ENCODE measurements at regions not wholly inside any gene's neighbourhood (a gene's known extent, or its start where the extent isn't known, plus 50 kb on each side); places are given as distances from the start of the nearest gene placed in this dataset.
"Not testable (repeated sequence)": the region's sequence is repeated elsewhere in the genome, so short reads cannot be mapped to it uniquely, and the experiment has no call there.

DNA sequence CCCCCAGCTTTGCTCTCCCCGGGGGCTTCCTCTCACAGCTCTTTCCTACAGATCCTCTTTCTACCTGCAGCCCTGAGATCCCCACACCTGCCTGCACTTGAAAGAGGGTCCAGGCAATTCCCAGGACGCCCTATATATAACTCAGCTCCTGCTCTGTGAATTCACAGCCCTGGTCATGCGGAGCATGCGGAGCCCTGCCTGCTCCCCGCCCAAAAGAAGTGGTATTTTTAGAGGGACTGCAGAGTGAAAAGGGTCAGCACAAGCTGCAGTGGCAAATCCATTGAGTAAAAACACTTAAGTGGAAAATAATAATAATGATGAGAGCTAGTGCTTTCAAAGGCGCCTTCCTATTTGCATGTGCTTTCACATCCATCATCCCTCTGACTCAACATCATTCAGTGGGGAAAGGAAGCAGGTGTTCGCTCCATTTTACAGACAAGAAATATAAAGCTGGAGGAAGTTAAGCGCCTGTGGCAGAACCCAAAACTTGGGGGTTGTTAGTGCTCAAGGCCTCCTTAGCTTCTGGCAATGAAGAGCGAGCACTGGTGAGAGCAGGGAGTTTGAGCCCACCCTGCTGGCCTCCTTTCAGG lies 76.3 kb upstream of the LIPC start:
- DNase-seq (ENCODE audit: insufficient read length, low spot score) (no peak), FAIRE-seq (no peak)

DNA sequence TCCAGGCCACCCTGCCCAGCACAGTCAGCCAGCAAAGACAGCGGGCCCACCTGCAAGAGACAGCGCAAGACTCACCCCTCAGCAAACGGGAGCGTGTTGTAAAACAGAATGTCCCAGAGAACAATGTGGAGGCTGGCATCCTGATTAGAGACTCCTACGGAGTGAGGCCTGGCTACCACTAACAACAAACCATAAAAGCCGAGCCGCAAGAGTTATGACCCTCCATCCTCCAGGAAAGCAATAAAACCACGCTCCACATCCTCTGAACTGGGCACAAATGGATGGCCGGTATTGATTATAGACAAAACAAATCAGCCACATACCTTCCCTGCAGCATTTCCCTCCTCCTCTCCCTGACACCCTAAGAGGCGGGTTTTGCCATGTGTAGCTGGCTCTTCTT lies 75.8 kb upstream of the LIPC start:
- FAIRE-seq (no peak), DNase-seq (ENCODE audit: insufficient read length, low spot score) (no peak)

- DNase-seq (ENCODE audit: insufficient read length, low spot score), result no peak
Measured at GRCh38 chr15:58357529-58358476, 74.0 kb upstream of the LIPC start.

GRCh38 chr15:58360421-58361090 lies 71.2 kb upstream of the LIPC start:
- no peak for FAIRE-seq

More at GRCh38 chr15:58357529-58358476, 74.0 kb upstream of the LIPC start:
- no peak for FAIRE-seq

DNA sequence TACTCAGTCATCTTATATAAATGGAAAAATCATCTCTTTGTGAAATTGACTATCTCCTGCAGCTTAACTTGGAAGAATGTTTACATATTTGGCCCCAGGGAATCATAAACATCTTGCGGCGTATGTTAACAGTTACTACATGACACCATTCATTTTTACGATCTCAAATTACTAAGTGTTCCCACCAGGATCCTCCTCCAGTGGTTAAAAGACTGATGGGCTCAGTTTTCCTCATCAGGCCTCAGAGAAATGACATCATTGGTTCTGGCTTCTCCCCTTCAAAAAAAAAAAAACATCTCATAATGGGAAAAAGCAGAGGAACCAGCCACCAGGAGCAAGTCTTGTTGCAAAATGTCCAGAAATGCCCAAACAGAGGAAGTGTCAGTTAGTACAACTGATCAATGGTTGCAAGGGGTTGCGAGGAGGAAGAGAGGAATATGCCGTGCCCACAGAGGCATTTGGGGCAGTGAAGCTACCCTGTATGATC lies 70.5 kb upstream of the LIPC start:
- FAIRE-seq, result no peak
- DNase-seq (ENCODE audit: insufficient read length, low spot score), result peak; percentile 71

More at GRCh38 chr15:58360421-58361090, 71.2 kb upstream of the LIPC start:
- DNase-seq (ENCODE audit: insufficient read length, low spot score), result no peak

- FAIRE-seq (no peak), DNase-seq (ENCODE audit: insufficient read length, low spot score) (no peak)
Measured at GRCh38 chr15:58362262-58362922, 69.4 kb upstream of the LIPC start.

GRCh38 chr15:58363118-58363517 lies 68.7 kb upstream of the LIPC start:
- FAIRE-seq; DNase-seq (ENCODE audit: insufficient read length, low spot score): not testable (repeated sequence)

DNA sequence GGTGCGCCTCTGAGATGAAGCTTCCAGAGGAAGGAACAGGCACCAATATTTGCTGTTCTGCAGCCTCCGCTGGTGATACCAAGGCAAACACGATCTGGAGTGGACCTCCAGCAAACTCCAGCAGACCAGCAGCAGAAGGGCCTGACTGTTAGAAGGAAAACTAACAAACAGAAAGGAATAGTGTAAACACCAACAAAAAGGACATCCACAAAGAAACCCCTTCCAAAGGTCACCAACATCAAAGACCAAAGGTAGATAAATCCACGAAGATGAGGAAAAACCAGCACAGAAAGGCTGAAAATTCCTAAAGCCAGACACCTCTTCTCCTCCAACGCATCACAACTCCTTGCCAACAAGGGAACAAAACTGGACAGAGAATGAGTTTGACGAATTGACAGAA lies 68.1 kb upstream of the LIPC start:
- not testable (repeated sequence) for DNase-seq (ENCODE audit: insufficient read length, low spot score); FAIRE-seq

GRCh38 chr15:58365098-58365497 lies 66.7 kb upstream of the LIPC start:
- not testable (repeated sequence) for FAIRE-seq; DNase-seq (ENCODE audit: insufficient read length, low spot score)

GRCh38 chr15:58369261-58369701 lies 62.5 kb upstream of the LIPC start:
- FAIRE-seq (no peak), DNase-seq (ENCODE audit: insufficient read length, low spot score) (no peak)

DNA sequence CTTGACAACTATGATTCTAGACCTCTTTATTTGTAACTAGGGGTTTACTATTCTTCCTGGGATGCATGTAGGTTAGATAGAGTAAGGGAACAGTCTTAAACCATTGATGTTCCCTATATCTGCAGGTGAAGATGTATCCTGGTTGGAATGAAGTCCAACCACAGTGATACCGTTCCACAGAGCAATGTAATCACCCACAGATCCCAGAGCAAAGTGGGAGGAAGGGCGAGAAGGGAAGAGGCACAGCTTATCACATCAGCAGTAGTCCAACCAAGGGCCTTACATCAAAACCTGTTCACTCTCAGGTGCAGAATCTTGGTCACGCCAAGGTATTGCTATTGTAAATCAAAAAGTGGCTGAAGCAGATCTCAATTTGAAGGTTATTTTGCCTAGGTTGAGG lies 61.8 kb upstream of the LIPC start:
- no peak for FAIRE-seq
- DNase-seq (ENCODE audit: insufficient read length, low spot score), result no peak

DNA sequence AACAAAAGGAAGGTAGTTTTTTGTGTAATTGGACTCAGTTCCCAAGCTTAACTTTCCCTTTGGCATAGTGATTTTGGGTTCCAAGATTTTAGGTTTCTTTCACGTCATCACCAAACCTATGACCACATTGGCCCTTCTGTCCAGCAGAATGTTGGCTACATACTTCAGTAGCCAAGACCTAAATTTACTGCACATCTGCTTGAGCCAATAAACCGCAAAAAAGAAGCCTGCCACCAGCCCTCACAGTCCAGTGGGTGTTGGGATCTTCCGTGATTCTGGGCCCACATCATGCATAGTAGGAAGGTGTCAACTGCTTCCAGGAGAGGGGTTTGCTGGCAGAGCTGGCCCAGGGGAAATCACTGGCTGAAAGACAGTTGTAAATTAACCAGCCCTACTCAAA lies 57.6 kb upstream of the LIPC start:
- DNase-seq (ENCODE audit: insufficient read length, low spot score) (no peak), FAIRE-seq (no peak)

- FAIRE-seq, result no peak
- no peak for DNase-seq (ENCODE audit: insufficient read length, low spot score)
Measured at GRCh38 chr15:58377193-58377592, 54.6 kb upstream of the LIPC start.

DNA sequence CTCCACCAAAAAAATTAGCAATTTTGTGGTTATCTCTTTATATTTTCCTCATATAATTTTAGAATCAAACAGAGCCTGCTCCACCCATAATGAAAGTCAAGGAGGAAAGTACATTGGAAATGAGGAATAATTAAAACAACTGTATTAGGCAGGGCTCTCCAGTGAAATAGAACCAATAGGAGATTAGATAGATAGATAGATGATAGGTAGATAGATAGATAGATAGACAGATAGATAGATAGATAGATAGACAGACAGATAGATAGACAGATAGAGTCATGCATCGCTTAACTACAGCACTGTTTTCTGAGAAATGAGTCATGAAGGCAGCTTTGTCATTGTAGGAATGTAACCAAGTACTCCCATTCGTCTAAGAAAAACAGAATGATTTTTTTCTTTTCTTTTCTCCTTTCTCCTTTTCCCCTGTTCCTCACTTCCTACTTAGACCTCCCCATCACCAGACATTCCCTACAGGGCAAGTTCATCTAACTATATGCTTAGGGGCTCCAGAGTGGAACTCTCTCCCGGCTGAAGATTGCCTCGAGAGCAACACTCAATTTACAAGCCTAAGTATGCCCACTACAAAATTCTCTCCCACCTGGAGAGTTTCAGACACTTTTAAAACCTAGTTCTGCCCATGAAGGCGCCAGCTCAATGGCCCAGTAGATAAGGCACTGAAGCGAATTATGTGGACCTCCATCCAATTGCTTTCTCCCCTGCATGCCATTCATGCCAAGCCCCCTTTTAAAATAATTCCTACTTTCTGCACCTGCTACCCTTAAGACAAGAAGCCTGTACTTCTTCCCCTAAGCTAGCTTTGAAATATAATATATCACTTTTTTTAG lies 53.3 kb upstream of the LIPC start:
- FAIRE-seq, result no peak

DNA sequence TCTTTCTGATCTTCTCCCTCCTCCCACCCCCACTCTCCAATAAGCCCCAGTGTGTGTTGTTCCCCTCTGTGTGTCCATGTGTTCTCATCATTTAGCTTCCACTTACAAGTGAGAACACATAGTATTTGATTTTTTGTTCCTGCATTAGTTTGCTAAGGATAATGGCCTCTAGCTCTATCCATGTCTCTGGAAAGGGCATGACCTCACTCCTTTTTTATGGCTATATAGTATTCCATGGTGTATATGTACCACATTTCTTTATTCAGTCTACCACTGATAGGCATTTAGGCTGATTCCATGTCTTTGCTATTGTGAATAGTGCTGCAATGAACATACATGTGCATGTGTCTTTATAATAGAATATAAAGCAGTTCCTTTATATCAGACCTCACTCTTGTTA lies 52.3 kb upstream of the LIPC start:
- not testable (repeated sequence) for FAIRE-seq; DNase-seq (ENCODE audit: insufficient read length, low spot score)

More for the DNA sequence above, 53.3 kb upstream of the LIPC start:
- DNase-seq (ENCODE audit: insufficient read length, low spot score), result no peak

DNA sequence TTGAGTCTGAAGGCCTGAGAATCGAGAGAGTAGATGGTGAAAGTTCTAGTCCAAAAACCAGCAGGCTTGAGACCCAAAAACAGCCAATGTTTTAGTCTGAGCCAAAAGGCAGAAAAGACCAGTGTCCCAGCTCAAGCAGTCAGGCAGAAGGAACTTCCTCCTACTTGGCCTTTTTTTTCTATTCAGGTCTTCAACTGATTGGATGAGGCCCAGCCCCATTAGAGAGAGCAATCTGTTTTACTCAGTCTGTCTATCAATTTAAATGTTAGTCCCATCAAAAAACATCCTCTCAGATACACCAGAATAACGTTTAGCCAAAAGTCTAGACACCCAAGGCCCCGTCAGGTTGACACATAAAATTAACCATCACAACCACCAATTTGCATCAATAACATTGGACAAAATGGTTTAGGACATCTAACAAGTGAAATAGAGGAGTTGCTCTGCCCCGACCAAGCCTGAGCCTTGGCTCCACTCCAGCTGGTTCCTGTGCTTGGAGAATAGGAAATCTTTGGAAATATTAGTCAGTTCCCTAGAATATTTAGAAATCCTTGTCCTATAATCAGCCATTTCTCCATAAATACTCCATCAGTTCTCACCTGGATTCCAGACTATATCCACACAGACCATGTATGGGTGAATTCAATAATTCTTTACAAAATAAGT lies 51.4 kb upstream of the LIPC start:
- FAIRE-seq (no peak), DNase-seq (ENCODE audit: insufficient read length, low spot score) (no peak)

GRCh38 chr15:58381697-58382096 lies 50.1 kb upstream of the LIPC start:
- no peak for FAIRE-seq
- no peak for DNase-seq (ENCODE audit: insufficient read length, low spot score)
